Skin of body (tissue), 1 donor: ENCODE measurements at regions not wholly inside any gene's neighbourhood (a gene's known extent, or its start where the extent isn't known, plus 50 kb on each side); places are given as distances from the start of the nearest gene placed in this dataset.

Experiments
- DNase-seq: peaks from one replicate; lab custom pipeline; 2025; lab: John Stamatoyannopoulos, UW

GRCh38 chr14:71322655-71323250 is 415.5 kb downstream of the PCNX1 start:
- DNase-seq, result peak; percentile 67

DNA sequence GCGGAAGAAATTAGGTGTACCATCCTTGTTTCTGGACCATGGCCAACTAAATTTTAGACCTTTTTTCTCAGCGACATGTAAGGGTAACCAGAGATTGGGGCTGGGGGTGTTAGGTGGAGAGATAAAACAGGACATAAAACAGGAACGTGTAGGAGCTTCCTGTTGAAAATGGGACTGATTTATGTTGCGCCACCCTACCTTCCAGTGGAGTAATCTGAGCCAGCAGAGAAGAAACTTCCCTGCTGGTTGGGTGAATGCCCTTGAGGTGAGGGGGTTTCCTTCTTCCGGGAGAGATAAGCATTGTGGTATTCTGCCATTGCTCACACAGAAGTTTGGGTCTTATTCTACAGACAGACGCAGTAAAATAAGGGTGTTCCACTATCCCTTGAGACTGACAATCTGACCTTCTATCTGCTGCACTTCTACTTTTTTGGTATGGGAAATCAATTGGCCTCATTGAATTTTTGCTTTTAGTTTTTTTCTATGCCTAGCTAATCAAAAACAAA is 417.6 kb downstream of the PCNX1 start:
- DNase-seq, result no peak

DNA sequence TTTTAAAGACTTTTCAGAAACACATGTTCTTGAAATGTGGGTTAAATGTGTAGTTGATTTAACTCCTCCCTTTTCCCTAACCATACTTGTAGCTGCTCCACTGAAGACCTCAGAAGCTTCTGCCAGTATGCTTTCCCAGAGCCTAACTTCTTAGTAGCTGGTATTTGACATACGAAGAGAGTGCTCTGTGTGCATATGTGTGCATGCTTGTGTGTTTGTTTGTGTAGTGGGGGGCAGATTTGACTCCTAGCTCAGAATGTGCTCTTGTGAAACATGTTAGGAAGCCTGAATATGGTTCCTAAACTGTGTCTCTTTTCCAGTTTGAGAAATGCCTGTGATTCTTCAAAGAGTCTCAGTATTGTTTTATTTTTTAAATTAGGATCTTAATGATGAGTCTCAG is 420.4 kb downstream of the PCNX1 start:
- peak; percentile 63 for DNase-seq

- no peak for DNase-seq
These were observed 420.9 kb downstream of the PCNX1 start for GRCh38 chr14:71328183-71328582.

- no peak for DNase-seq
These were observed 421.7 kb downstream of the PCNX1 start for GRCh38 chr14:71328954-71329353.

DNA sequence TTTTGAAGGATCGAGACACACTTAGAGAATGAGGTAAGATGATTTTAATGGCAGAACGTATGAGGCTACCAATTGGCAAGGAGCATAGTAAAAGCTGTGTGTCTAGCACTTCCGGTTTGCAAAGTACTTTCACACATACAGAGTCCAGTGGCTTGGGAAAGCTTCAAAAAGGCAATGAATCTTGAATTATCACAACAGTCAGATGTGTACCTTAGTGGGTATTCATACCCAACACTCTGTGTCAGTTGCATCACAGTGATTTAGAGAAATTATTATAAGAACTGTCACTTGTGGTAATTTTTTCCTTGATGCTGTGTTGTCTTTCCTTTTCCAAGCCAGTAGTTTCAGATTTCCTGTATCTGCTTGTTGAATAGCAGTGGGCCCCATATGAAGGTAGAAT is 424.1 kb downstream of the PCNX1 start:
- DNase-seq, result no peak

DNA sequence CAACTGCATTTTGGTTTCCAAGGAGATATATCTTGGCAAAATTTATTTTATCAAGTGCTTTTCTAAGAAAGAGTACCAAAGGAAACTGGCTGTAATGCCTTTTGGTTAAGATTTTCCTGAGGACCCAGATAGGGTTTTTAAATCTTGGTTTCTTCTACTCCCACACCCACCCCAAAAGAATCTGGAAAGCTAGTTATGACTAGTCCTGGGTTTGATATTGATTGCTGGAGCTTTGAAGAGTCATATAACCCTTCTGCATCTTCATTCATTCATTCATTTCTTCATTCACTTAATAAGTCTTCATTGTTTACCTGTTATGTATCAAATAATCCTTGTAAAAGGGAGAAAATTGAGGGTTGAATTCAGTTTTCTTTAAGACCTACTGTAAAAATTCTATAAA is 425.2 kb downstream of the PCNX1 start:
- DNase-seq, result no peak

- DNase-seq, result no peak
These were observed 426.4 kb downstream of the PCNX1 start for GRCh38 chr14:71333705-71334104.

GRCh38 chr14:71336489-71337192 is 429.4 kb downstream of the PCNX1 start:
- DNase-seq, result no peak

GRCh38 chr14:71338153-71338552 is 430.9 kb downstream of the PCNX1 start:
- no peak for DNase-seq

DNA sequence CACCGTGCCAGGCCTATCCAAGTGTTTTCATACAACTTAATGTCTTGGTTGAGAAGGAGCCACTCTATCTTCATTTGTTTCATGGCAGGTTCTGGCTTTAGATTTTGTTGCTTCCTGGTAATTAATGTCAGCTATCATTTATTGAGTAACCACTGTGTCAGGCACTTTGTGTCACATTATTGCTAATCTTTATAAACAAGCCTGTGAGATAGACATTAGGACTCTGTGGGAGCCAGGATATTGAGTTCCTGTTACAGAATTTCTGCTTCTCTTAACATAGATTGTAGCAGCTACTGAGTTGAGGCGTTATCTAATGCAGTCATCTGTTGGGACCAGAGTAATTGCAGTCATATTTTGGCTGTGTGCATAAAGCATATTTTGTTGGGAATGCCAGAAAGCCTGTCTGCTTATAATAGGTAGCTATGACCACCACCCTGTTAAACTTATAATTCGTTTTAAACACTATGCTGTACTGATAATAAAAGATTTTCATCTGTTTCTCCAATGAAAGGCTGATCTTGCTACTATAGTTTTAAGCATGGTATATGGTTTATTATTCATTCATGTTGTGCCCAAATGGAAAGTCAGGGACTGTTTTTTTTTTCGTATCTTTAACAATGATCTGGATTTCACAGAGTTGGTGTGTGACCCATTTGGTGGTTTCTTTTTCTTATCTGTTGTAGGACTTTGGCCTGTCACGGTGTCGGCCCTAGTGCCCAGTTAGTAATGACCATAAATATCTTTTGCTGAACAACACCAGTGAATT is 432.6 kb downstream of the PCNX1 start:
- no peak for DNase-seq

DNA sequence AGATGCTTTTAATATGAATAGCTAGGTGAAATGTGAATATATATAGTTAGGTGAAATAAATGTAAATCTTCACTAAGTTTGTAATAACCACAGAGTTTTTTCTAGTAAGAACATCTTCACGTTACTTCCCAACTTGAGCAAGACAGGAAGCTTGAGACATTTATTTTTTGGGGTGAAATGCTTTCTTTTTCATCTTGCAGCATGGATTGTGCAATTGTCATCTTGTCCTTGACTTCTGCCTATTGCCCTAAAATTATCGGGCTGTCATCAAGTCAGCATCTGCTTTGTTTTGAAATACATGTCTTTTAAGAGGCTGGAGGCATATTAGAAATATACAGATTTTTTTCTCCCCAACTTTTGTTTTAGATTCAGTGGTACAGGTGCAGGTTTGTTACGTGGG is 433.9 kb downstream of the PCNX1 start:
- DNase-seq, result no peak

DNA sequence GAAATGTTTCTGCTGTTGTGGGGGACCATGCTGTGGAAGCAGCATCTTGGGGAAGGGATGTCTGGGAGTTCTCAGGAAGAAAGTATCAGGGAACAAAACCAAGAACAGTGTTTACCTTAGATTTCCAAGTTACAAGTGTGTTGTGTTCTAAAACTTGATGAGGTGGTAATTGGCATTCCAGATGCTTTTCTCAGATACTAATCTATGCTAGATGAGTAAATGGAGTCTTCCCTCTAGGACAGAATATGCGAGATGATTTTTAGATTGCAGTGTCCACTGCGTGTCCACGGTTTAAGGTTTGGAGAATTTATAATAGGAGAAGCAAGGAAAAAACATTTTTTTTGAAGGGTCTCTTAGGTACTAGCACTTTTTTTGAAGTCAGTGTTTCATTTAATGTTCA is 436.5 kb downstream of the PCNX1 start:
- DNase-seq, result no peak

- no peak for DNase-seq
These were observed 437.2 kb downstream of the PCNX1 start for GRCh38 chr14:71344506-71344905.

DNA sequence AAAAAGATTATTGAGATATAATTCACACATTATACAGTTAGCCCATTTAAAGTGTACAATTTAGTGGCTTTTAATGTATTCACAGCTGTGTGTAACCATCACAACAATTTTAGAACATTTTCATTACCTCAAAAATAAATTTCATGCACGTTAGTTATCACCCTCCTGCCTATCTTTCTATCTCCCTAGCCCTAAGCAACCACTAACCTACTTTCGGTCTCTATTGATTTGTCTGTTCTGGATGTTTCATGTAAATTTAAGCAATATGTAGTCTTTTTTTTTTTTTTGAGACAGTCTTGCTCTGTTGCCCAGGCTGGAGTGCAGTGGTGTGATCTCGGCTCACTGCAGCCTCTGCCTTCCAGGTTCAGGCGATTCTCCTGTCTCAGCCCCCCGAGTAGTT is 439.4 kb downstream of the PCNX1 start:
- no peak for DNase-seq

GRCh38 chr14:71348394-71348793 is 441.1 kb downstream of the PCNX1 start:
- DNase-seq, result no peak

DNA sequence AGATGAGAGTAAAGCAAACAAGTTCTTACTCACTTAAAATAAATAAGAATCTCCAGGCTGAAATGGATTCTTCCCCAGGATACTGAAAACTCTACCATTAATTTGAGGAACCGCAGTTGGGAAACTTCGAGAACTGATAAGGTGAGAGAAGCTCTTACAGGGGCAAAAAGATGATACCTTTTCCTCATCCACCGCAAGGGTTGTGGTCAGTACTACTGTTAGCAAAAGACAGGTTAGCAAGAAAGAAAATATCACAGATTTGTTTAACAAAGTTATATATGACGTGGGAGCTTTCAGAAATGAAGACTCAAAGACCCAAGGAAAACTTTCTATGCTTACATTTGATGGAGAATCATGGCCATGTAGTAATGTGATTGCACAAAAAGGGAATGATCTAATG is 441.6 kb downstream of the PCNX1 start:
- DNase-seq, result no peak

DNA sequence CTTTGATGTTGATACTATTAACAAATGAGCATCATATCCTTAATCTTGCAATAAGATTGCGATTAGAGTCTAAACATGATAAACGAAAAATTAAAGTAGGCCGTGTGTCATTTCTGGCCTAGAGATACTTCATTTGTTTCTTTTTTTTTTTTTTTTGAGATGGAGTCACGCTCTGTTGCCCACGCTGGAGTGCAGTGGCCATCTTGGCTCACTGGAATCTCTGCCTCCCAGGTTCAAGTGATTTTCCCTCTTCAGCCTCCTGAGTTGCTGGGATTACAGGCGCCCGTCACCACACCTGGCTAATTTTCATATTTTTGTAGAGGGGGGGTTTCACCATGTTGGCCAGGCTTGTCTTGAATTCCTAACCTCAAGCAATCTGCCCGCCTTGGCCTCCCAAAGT is 446.9 kb downstream of the PCNX1 start:
- no peak for DNase-seq

DNA sequence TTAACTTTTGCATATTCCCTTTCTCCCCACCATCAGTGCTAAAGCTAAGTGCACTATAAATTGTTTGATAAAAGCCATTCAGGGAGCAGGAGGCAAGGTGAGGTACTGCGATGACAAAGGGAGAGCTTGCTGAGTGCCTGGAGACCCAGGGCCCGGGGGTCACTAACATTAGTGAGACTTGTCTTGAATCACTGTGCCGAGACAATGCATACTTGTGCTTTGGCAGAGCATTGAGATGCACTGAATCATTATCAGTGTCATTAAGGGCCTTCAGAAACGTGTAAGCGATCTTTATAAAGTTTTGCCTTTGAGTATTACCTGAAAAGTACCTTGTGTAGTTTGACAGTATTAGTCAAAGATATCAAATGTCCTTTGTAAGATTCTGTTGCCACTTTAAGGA is 447.5 kb downstream of the PCNX1 start:
- no peak for DNase-seq

GRCh38 chr14:71355324-71356201 is 448.3 kb downstream of the PCNX1 start:
- DNase-seq, result peak; percentile 92

GRCh38 chr14:71358209-71358931 is 451.1 kb downstream of the PCNX1 start:
- DNase-seq, result no peak
